ENCODE measurements at regions not wholly inside any gene's neighbourhood (a gene's known extent, or its start where the extent isn't known, plus 50 kb on each side); places are given as distances from the start of the nearest gene placed in this dataset.

GRCh38 chr2:180927030-180927686 lies 53.2 kb upstream of the UBE2E3 start:
- no peak overlapping the region for H3K4me3 Mint-ChIP-seq
- no peak overlapping the region for H3K27ac Mint-ChIP-seq
- no peaks in the 10 kb centered on the region for H3K4me1 Mint-ChIP-seq
- H3K27me3 Mint-ChIP-seq (ENCODE audit: low read depth in 3 of 3), result peaks cover 0 to 9% (median 5%) of the 10 kb centered on the region in 3 donors
- DNase-seq, result no peak
- no peaks in the 10 kb centered on the region for H3K9me3 Mint-ChIP-seq
- H3K36me3 Mint-ChIP-seq, result no peaks in the 10 kb centered on the region

- no peaks in the 10 kb centered on the region for H3K36me3 Mint-ChIP-seq
- no peak overlapping the region for H3K4me3 Mint-ChIP-seq
- no peak for DNase-seq
- H3K27ac Mint-ChIP-seq, result no peak overlapping the region
- no peaks in the 10 kb centered on the region for H3K9me3 Mint-ChIP-seq
- H3K27me3 Mint-ChIP-seq (ENCODE audit: low read depth in 3 of 3), result peaks cover 0 to 9% (median 5%) of the 10 kb centered on the region in 3 donors
- H3K4me1 Mint-ChIP-seq, result no peaks in the 10 kb centered on the region
These were observed 54.7 kb upstream of the UBE2E3 start for GRCh38 chr2:180925700-180926099.

GRCh38 chr2:180924063-180924462 lies 56.3 kb upstream of the UBE2E3 start:
- peaks cover 0 to 9% (median 5%) of the 10 kb centered on the region in 3 donors for H3K27me3 Mint-ChIP-seq (ENCODE audit: low read depth in 3 of 3)
- H3K27ac Mint-ChIP-seq, result no peak overlapping the region
- no peaks in the 10 kb centered on the region for H3K4me1 Mint-ChIP-seq
- no peaks in the 10 kb centered on the region for H3K9me3 Mint-ChIP-seq
- no peaks in the 10 kb centered on the region for H3K36me3 Mint-ChIP-seq
- no peak for DNase-seq
- H3K4me3 Mint-ChIP-seq, result no peak overlapping the region

GRCh38 chr2:180910831-180911665 lies 69.4 kb upstream of the UBE2E3 start:
- Mint-ChIP-seq H3K9me3 (peaks cover 0 to 2% (median 0%) of the 10 kb centered on the region in 6 donors), H3K27ac (no peak overlapping the region), H3K36me3 (no peaks in the 10 kb centered on the region), H3K4me1 (no peaks in the 10 kb centered on the region), H3K27me3 (ENCODE audit: low read depth in 3 of 3) (peaks cover 2 to 5% (median 2%) of the 10 kb centered on the region in 3 donors), H3K4me3 (no peak overlapping the region)
- no peak for DNase-seq

- H3K36me3 Mint-ChIP-seq, result no peaks in the 10 kb centered on the region
- H3K27me3 Mint-ChIP-seq (ENCODE audit: low read depth in 3 of 3), result peaks cover 0 to 7% (median 3%) of the 10 kb centered on the region in 3 donors
- H3K4me1 Mint-ChIP-seq, result no peaks in the 10 kb centered on the region
- no peak overlapping the region for H3K4me3 Mint-ChIP-seq
- no peak for DNase-seq
- H3K9me3 Mint-ChIP-seq, result no peaks in the 10 kb centered on the region
- no peak overlapping the region for H3K27ac Mint-ChIP-seq
These were observed 72.7 kb upstream of the UBE2E3 start for GRCh38 chr2:180907731-180908130.

- Mint-ChIP-seq H3K27me3 (ENCODE audit: low read depth in 3 of 3) (peaks cover 4 to 5% (median 5%) of the 10 kb centered on the region in 3 donors), H3K4me1 (no peaks in the 10 kb centered on the region), H3K27ac (no peak overlapping the region), H3K36me3 (no peaks in the 10 kb centered on the region), H3K4me3 (no peak overlapping the region), H3K9me3 (no peaks in the 10 kb centered on the region)
- no peak for DNase-seq
These were observed 74.9 kb upstream of the UBE2E3 start for GRCh38 chr2:180905461-180905860.

GRCh38 chr2:180905002-180905401 lies 75.4 kb upstream of the UBE2E3 start:
- Mint-ChIP-seq H3K36me3 (no peaks in the 10 kb centered on the region), H3K9me3 (no peaks in the 10 kb centered on the region), H3K27me3 (ENCODE audit: low read depth in 3 of 3) (peaks cover 5% of the 10 kb centered on the region in 3 donors), H3K27ac (no peak overlapping the region), H3K4me1 (no peaks in the 10 kb centered on the region), H3K4me3 (no peak overlapping the region)
- DNase-seq, result no peak

GRCh38 chr2:180901331-180901730 lies 79.1 kb upstream of the UBE2E3 start:
- no peak overlapping the region for H3K4me3 Mint-ChIP-seq
- no peak for DNase-seq
- H3K27me3 Mint-ChIP-seq (ENCODE audit: low read depth in 3 of 3), result peaks cover 5 to 9% (median 7%) of the 10 kb centered on the region in 3 donors
- no peaks in the 10 kb centered on the region for H3K4me1 Mint-ChIP-seq
- no peaks in the 10 kb centered on the region for H3K9me3 Mint-ChIP-seq
- no peak overlapping the region for H3K27ac Mint-ChIP-seq
- H3K36me3 Mint-ChIP-seq, result no peaks in the 10 kb centered on the region

- H3K4me1 Mint-ChIP-seq, result no peaks in the 10 kb centered on the region
- no peak for DNase-seq
- peaks cover 2 to 4% (median 3%) of the 10 kb centered on the region in 3 donors for H3K27me3 Mint-ChIP-seq (ENCODE audit: low read depth in 3 of 3)
- H3K27ac Mint-ChIP-seq, result no peak overlapping the region
- no peaks in the 10 kb centered on the region for H3K36me3 Mint-ChIP-seq
- H3K4me3 Mint-ChIP-seq, result no peak overlapping the region
- peaks cover 0 to 3% (median 0%) of the 10 kb centered on the region in 6 donors for H3K9me3 Mint-ChIP-seq
These were observed 86.7 kb upstream of the UBE2E3 start for GRCh38 chr2:180893752-180894151.

GRCh38 chr2:180892091-180892490 lies 88.3 kb upstream of the UBE2E3 start:
- H3K27me3 Mint-ChIP-seq (ENCODE audit: low read depth in 3 of 3), result peaks cover 2 to 7% (median 3%) of the 10 kb centered on the region in 3 donors
- no peaks in the 10 kb centered on the region for H3K36me3 Mint-ChIP-seq
- DNase-seq, result no peak
- H3K4me1 Mint-ChIP-seq, result no peaks in the 10 kb centered on the region
- peaks cover 0 to 3% (median 0%) of the 10 kb centered on the region in 6 donors for H3K9me3 Mint-ChIP-seq
- H3K27ac Mint-ChIP-seq, result no peak overlapping the region
- H3K4me3 Mint-ChIP-seq, result no peak overlapping the region

- Mint-ChIP-seq H3K9me3 (peaks cover 0 to 3% (median 0%) of the 10 kb centered on the region in 6 donors), H3K36me3 (no peaks in the 10 kb centered on the region), H3K27ac (no peak overlapping the region), H3K27me3 (ENCODE audit: low read depth in 3 of 3) (peaks cover 2 to 5% (median 3%) of the 10 kb centered on the region in 3 donors), H3K4me1 (no peaks in the 10 kb centered on the region), H3K4me3 (no peak overlapping the region)
- no peak for DNase-seq
These were observed 89.0 kb upstream of the UBE2E3 start for GRCh38 chr2:180891360-180891759.

GRCh38 chr2:180890781-180891180 lies 89.6 kb upstream of the UBE2E3 start:
- H3K4me1 Mint-ChIP-seq, result no peaks in the 10 kb centered on the region
- no peaks in the 10 kb centered on the region for H3K36me3 Mint-ChIP-seq
- DNase-seq, result no peak
- no peak overlapping the region for H3K4me3 Mint-ChIP-seq
- no peak overlapping the region for H3K27ac Mint-ChIP-seq
- peaks cover 2 to 8% (median 3%) of the 10 kb centered on the region in 3 donors for H3K27me3 Mint-ChIP-seq (ENCODE audit: low read depth in 3 of 3)
- H3K9me3 Mint-ChIP-seq, result peaks cover 0 to 3% (median 0%) of the 10 kb centered on the region in 6 donors

- no peak overlapping the region for H3K4me3 Mint-ChIP-seq
- peaks cover 0 to 13% (median 0%) of the 10 kb centered on the region in 3 donors for H3K27me3 Mint-ChIP-seq (ENCODE audit: low read depth in 3 of 3)
- no peak for DNase-seq
- peaks cover 0 to 3% (median 0%) of the 10 kb centered on the region in 3 donors for H3K36me3 Mint-ChIP-seq
- no peak overlapping the region for H3K27ac Mint-ChIP-seq
- no peaks in the 10 kb centered on the region for H3K4me1 Mint-ChIP-seq
- H3K9me3 Mint-ChIP-seq, result peaks cover 0 to 6% (median 3%) of the 10 kb centered on the region in 6 donors
These were observed 97.4 kb upstream of the UBE2E3 start for GRCh38 chr2:180882959-180883358.

GRCh38 chr2:180876506-180876905 lies 103.9 kb upstream of the UBE2E3 start:
- Mint-ChIP-seq H3K4me1 (no peaks in the 10 kb centered on the region), H3K27ac (no peak overlapping the region), H3K27me3 (ENCODE audit: low read depth in 3 of 3) (peaks cover 4 to 7% (median 6%) of the 10 kb centered on the region in 3 donors), H3K9me3 (peaks cover 0 to 7% (median 1%) of the 10 kb centered on the region in 6 donors), H3K36me3 (no peaks in the 10 kb centered on the region), H3K4me3 (no peak overlapping the region)
- no peak for DNase-seq
